Fibroblast of lung (primary cell): ENCODE measurements at regions not wholly inside any gene's neighbourhood (a gene's known extent, or its start where the extent isn't known, plus 50 kb on each side); places are given as distances from the start of the nearest gene placed in this dataset.

Experiments used
- DNase-seq, 2 donors: peaks; one replicate each; pipeline versions ENCODE4 v3.0.0 to v3.0.0-alpha.2; 2010; ENCODE audit warnings: low read depth in 2 of 2
- H2AFZ ChIP-seq: 2 replicates; pipeline ENCODE4 v1.5.1; 2012; ENCODE audit warnings: low read length, control low read depth, inconsistent platforms
- H3K27ac ChIP-seq: 2 replicates; pipeline ENCODE4 v1.5.1; 2011; ENCODE audit warnings: low read length, control low read depth; ENCODE audit not compliant: insufficient read depth
- H3K27me3 ChIP-seq: 2 replicates; pipeline ENCODE4 v1.5.1; 2011; ENCODE audit warnings: mild to moderate bottlenecking, low read length; ENCODE audit not compliant: control insufficient read depth, insufficient read depth
- H3K36me3 ChIP-seq: 2 replicates; pipeline ENCODE4 v1.5.1; 2011; ENCODE audit warnings: low read length; ENCODE audit not compliant: control insufficient read depth, insufficient read depth
- H3K4me1 ChIP-seq: 2 replicates; pipeline ENCODE4 v1.5.1; 2011; ENCODE audit warnings: low read length; ENCODE audit not compliant: control insufficient read depth, insufficient read depth; ENCODE audit errors: extremely low read depth
- H3K4me2 ChIP-seq: 2 replicates; pipeline ENCODE4 v1.5.1; 2011; ENCODE audit warnings: low read length, control low read depth; ENCODE audit not compliant: insufficient read depth; ENCODE audit errors: extremely low read depth
- H3K4me3 ChIP-seq, 4 experiments: fragments of 200-600 bp in 1 of 4; sonication (generic) in 1 of 4; replicated peaks in 1 of 4; 2 replicates each; pipeline ENCODE4 v1.5.1; 2011 to 2016; ENCODE audit warnings: low read length in 4 of 4, low read depth in 3 of 4, mild to moderate bottlenecking in 3 of 4, control low read depth in 2 of 4, inconsistent platforms in 1 of 4, mixed read lengths in 1 of 4; ENCODE audit not compliant: insufficient read depth in 1 of 4; ENCODE audit errors: control extremely low read depth in 1 of 4
- H3K79me2 ChIP-seq: 2 replicates; pipeline ENCODE4 v1.5.1; 2012; ENCODE audit warnings: mild to moderate bottlenecking, low read length, inconsistent platforms; ENCODE audit not compliant: control insufficient read depth, insufficient read depth
- H3K9ac ChIP-seq: 2 replicates; pipeline ENCODE4 v1.5.1; 2011; ENCODE audit warnings: mild to moderate bottlenecking, low read length, control low read depth; ENCODE audit not compliant: insufficient read depth
- H3K9me3 ChIP-seq: 2 replicates; pipeline ENCODE4 v1.5.1; 2012; ENCODE audit warnings: low read depth, low read length; ENCODE audit not compliant: control insufficient read depth, insufficient read depth
- H4K20me1 ChIP-seq: 2 replicates; pipeline ENCODE4 v1.5.1; 2011; ENCODE audit warnings: low read length; ENCODE audit not compliant: control insufficient read depth, insufficient read depth; ENCODE audit errors: extremely low read depth
- CTCF ChIP-seq, 2 donors: IDR thresholded peaks in 1 of 2; conservative IDR thresholded peaks in 1 of 2; 1 replicate in 1 of 2; 2 replicates in 1 of 2; pipeline ENCODE4 v1.5.1; 2011 to 2012; ENCODE audit warnings: low read length in 2 of 2, control low read depth in 1 of 2, inconsistent platforms in 1 of 2, low read depth in 1 of 2, mild to moderate bottlenecking in 1 of 2
- EZH2 ChIP-seq: IDR thresholded peaks from 2 replicates; pipeline ENCODE4 v1.5.1; 2012; ENCODE audit warnings: low read length, control low read depth, mild to moderate bottlenecking; ENCODE audit errors: missing control alignments

GRCh38 chr17:79214940-79215604, 140.4 kb downstream of the ENGASE start:
- no peaks in the 10 kb centered on the region for H3K36me3 ChIP-seq
- no peak overlapping the region for H3K27ac ChIP-seq
- H3K4me1 ChIP-seq, result no peaks in the 10 kb centered on the region
- H4K20me1 ChIP-seq, result no peaks in the 10 kb centered on the region
- no peak overlapping the region for H2AFZ ChIP-seq
- DNase-seq, result no peak
- H3K4me2 ChIP-seq, result no peak overlapping the region
- no peak overlapping the region for H3K9ac ChIP-seq
- TF ChIP-seq CTCF (conservative IDR thresholded peaks at IDR 0.05 in 1 of 2, IDR thresholded peaks at IDR 0.05 in 1 of 2; ENCODE audit: low read depth in 1 of 2, low read length in 2 of 2) (no peak), EZH2 (no peak)
- no peak overlapping the region for H3K4me3 ChIP-seq
- H3K9me3 ChIP-seq, result no peaks in the 10 kb centered on the region
- H3K79me2 ChIP-seq, result no peaks in the 10 kb centered on the region
- peaks cover under 1% of the 10 kb centered on the region for H3K27me3 ChIP-seq

GRCh38 chr17:79214459-79214858, 139.8 kb downstream of the ENGASE start:
- H3K27me3 ChIP-seq, result no peaks in the 10 kb centered on the region
- H4K20me1 ChIP-seq, result no peaks in the 10 kb centered on the region
- H2AFZ ChIP-seq, result no peak overlapping the region
- no peak for DNase-seq
- H3K9ac ChIP-seq, result no peak overlapping the region
- H3K27ac ChIP-seq, result no peak overlapping the region
- H3K79me2 ChIP-seq, result no peaks in the 10 kb centered on the region
- no peak overlapping the region for H3K4me3 ChIP-seq
- H3K36me3 ChIP-seq, result no peaks in the 10 kb centered on the region
- H3K9me3 ChIP-seq, result no peaks in the 10 kb centered on the region
- H3K4me2 ChIP-seq, result no peak overlapping the region
- H3K4me1 ChIP-seq, result no peaks in the 10 kb centered on the region
- TF ChIP-seq CTCF (conservative IDR thresholded peaks at IDR 0.05 in 1 of 2, IDR thresholded peaks at IDR 0.05 in 1 of 2; ENCODE audit: low read depth in 1 of 2, low read length in 2 of 2), result no peak
- TF ChIP-seq EZH2, result no peak

GRCh38 chr17:79213305-79213704, 138.7 kb downstream of the ENGASE start:
- H3K4me2 ChIP-seq, result no peak overlapping the region
- no peaks in the 10 kb centered on the region for H3K27me3 ChIP-seq
- DNase-seq, result no peak
- no peaks in the 10 kb centered on the region for H3K36me3 ChIP-seq
- H3K9me3 ChIP-seq, result no peaks in the 10 kb centered on the region
- H3K27ac ChIP-seq, result no peak overlapping the region
- no peak overlapping the region for H3K9ac ChIP-seq
- TF ChIP-seq CTCF (conservative IDR thresholded peaks at IDR 0.05 in 1 of 2, IDR thresholded peaks at IDR 0.05 in 1 of 2; ENCODE audit: low read depth in 1 of 2, low read length in 2 of 2), result no peak
- no peak for TF ChIP-seq EZH2
- H3K4me1 ChIP-seq, result no peaks in the 10 kb centered on the region
- no peak overlapping the region for H3K4me3 ChIP-seq
- H3K79me2 ChIP-seq, result no peaks in the 10 kb centered on the region
- H4K20me1 ChIP-seq, result no peaks in the 10 kb centered on the region
- no peak overlapping the region for H2AFZ ChIP-seq
